HepG2 (cell line): ENCODE measurements at regions not wholly inside any gene's neighbourhood (a gene's known extent, or its start where the extent isn't known, plus 50 kb on each side); places are given as distances from the start of the nearest gene placed in this dataset.

Experiments
- ATAC-seq: fragments of 200-7000 bp; cut with Tn5 transposase; 3 replicates; pipeline ENCODE4 v1.9.1; 2020; ENCODE audit warnings: mild to moderate bottlenecking, moderate library complexity
- BruUV-seq: library from RNA; stranded (reverse); fragments of 400-500 nt; replicated peaks from 2 replicates; lab custom pipeline; 2021; lab: Mats Ljungman, UMichigan
- CTCF ChIA-PET: fragments of 300-600 bp; formaldehyde crosslinking; extraction: SDS; loops from one replicate; lab custom pipeline; 2021; ENCODE audit warnings: low total read pairs, inconsistent platforms, low intra/inter-chr PET ratio; lab: Yijun Ruan, JAX
- POLR2A ChIA-PET: fragments of 350-600 bp; sonication (Branson Sonifier 250); formaldehyde crosslinking; loops from one replicate; lab custom pipeline; 2020; ENCODE audit warnings: antibody characterized with exemption, inconsistent platforms; lab: Yijun Ruan, JAX
- DNase-seq: peaks from one replicate; pipeline ENCODE4 v3.0.0-alpha.2; 2015; ENCODE audit warnings: low spot score
- FAIRE-seq: peaks from 3 replicates; lab custom pipeline; 2011; peaks lifted over from hg19 to GRCh38; lab: Jason Lieb, UNC
- H2AFZ ChIP-seq: one replicate; pipeline ENCODE4 v1.6.1; 2011; ENCODE audit warnings: low read length, inconsistent platforms
- H3K27ac ChIP-seq: fragments of 300-600 bp; 3 replicates; pipeline ENCODE4 v1.8.0; 2011; ENCODE audit warnings: mixed run types, mild to moderate bottlenecking, mixed read lengths, low read length, inconsistent platforms; ENCODE audit not compliant: insufficient read depth; ENCODE audit errors: extremely low read length
- H3K27me3 ChIP-seq, 2 experiments: fragments of 200-600 bp in 1 of 2; 2 replicates in 1 of 2; 3 replicates in 1 of 2; pipeline versions ENCODE4 v1.6.0 to v1.8.0; 2011; ENCODE audit warnings: low read length in 2 of 2, mild to moderate bottlenecking in 2 of 2, moderate library complexity in 2 of 2, inconsistent platforms in 1 of 2; ENCODE audit not compliant: insufficient read depth in 2 of 2, control insufficient read depth in 1 of 2
- H3K36me3 ChIP-seq, 2 experiments: fragments of 200-600 bp in 1 of 2; replicated peaks in 1 of 2; 2 replicates in 1 of 2; 3 replicates in 1 of 2; pipeline versions ENCODE4 v1.5.1 to v1.8.0; 2011; ENCODE audit warnings: low read length in 2 of 2, inconsistent platforms in 1 of 2; ENCODE audit not compliant: insufficient read depth in 2 of 2, control insufficient read depth in 1 of 2
- H3K4me1 ChIP-seq: 2 replicates; pipeline ENCODE4 v1.5.1; 2012; ENCODE audit warnings: low read length, inconsistent platforms; ENCODE audit not compliant: insufficient read depth
- H3K4me2 ChIP-seq: 2 replicates; pipeline ENCODE4 v1.6.0; 2011; ENCODE audit warnings: low read depth, low read length, inconsistent platforms
- H3K4me3 ChIP-seq, 3 experiments: fragments of 200-600 bp in 1 of 3; sonication (generic), shearing (Covaris generic) in 1 of 3; replicated peaks in 1 of 3; 2 replicates each; pipeline ENCODE4 v1.5.1; 2011 to 2016; ENCODE audit warnings: low read length in 3 of 3, inconsistent platforms in 2 of 3, low read depth in 2 of 3, mild to moderate bottlenecking in 2 of 3, control low read depth in 1 of 3, mixed read lengths in 1 of 3; ENCODE audit not compliant: insufficient read depth in 1 of 3
- H3K79me2 ChIP-seq: one replicate; pipeline ENCODE4 v1.6.1; 2011; ENCODE audit warnings: low read length, inconsistent platforms; ENCODE audit not compliant: insufficient read depth
- H3K9ac ChIP-seq: 2 replicates; pipeline ENCODE4 v1.6.0; 2011; ENCODE audit warnings: mild to moderate bottlenecking, low read depth, low read length, inconsistent platforms; ENCODE audit not compliant: insufficient read depth
- H3K9me3 ChIP-seq: 2 replicates; pipeline ENCODE4 v1.5.1; 2012; ENCODE audit warnings: mild to moderate bottlenecking, low read length
- H4K20me1 ChIP-seq: 2 replicates; pipeline ENCODE4 v1.6.0; 2011; ENCODE audit warnings: inconsistent platforms, mild to moderate bottlenecking, low read length, moderate library complexity; ENCODE audit not compliant: insufficient read depth
- CCDC6 ChIP-seq: sonication (generic); formaldehyde crosslinking; IDR thresholded peaks from 2 replicates; pipeline ENCODE4 v1.8.1; 2022; ENCODE audit warnings: mild to moderate bottlenecking, missing genetic modification reagents, moderate library complexity
- CEBPB ChIP-seq: IDR thresholded peaks from 2 replicates; pipeline ENCODE4 v1.6.1; 2011; ENCODE audit warnings: low read depth, low read length, improper control_type of control experiment, borderline replicate concordance
- FOSL2 ChIP-seq: sonication (generic); formaldehyde crosslinking; IDR thresholded peaks from 2 replicates; pipeline ENCODE4 v1.4.0; 2020; ENCODE audit warnings: missing genetic modification reagents
- MAFK ChIP-seq, 2 experiments: IDR thresholded peaks in 1 of 2; conservative IDR thresholded peaks in 1 of 2; 2 replicates each; pipeline ENCODE4 v1.6.1; 2011; ENCODE audit warnings: improper control_type of control experiment in 2 of 2, low read length in 2 of 2
- NKX3-1 ChIP-seq: sonication (generic); formaldehyde crosslinking; IDR thresholded peaks from 2 replicates; pipeline ENCODE4 v1.5.0; 2020; ENCODE audit warnings: missing genetic modification reagents
- ZBTB39 ChIP-seq: sonication (generic); formaldehyde crosslinking; IDR thresholded peaks from 2 replicates; pipeline ENCODE4 v1.5.0; 2020; ENCODE audit warnings: missing genetic modification reagents
- ZNF644 ChIP-seq: IDR thresholded peaks from 2 replicates; pipeline ENCODE4 v1.6.1; 2016; ENCODE audit warnings: low read depth
- ZNF777 ChIP-seq: sonication (generic); formaldehyde crosslinking; IDR thresholded peaks from 2 replicates; pipeline ENCODE4 v1.4.0; 2020; ENCODE audit warnings: missing genetic modification reagents
- in situ Hi-C: cut with HindIII; loops from 2 replicates; pipeline ENCODE4 v1.10.0; 2017; ENCODE audit warnings: low pct_unique_long_range_greater_than_20kb; ENCODE audit not compliant: extremely low pct_ligation_motif_present
- intact Hi-C: fragments of 100-400 bp; cut with micrococcal nuclease; formaldehyde crosslinking; loops from one replicate; pipeline ENCODE4 v1.10.0; 2022; ENCODE audit not compliant: unreplicated experiment
- TF ChIP-seq, protein P1 (sequence below): sonication (generic); formaldehyde crosslinking; IDR thresholded peaks from 2 replicates; pipeline ENCODE4 v1.4.0; 2020; ENCODE audit warnings: mild to moderate bottlenecking, missing genetic modification reagents, borderline replicate concordance
- TF ChIP-seq, protein P2 (sequence below): IDR thresholded peaks from 2 replicates; pipeline ENCODE4 v1.4.0; 2020; ENCODE audit warnings: mild to moderate bottlenecking, missing genetic modification reagents
- TF ChIP-seq, protein P3 (sequence below): sonication (generic); formaldehyde crosslinking; IDR thresholded peaks from 2 replicates; pipeline ENCODE4 v1.4.0; 2020; ENCODE audit warnings: missing genetic modification reagents
- TF ChIP-seq, protein P4 (sequence below): sonication (generic); formaldehyde crosslinking; IDR thresholded peaks from 2 replicates; pipeline ENCODE4 v1.5.0; 2020; ENCODE audit warnings: missing genetic modification reagents

DNA sequence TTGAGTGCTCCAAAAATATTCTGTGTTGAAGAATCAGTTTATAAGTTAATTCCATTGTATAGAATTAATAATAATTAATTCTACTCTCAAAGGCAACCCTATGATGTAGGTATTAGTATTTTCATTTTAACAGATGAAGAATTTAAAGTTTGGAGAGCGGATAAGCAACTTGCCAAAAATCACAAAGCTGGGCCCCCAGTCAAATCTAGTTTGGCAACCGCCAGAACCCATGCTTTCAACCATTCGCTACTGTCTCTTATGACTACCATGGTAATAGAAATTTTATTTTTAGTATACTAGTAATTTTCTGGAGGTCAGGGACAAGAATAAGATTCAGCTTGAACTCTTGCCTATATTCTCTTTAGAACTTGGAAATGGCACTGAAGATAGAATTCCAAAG, 229.8 kb downstream of the IBTK start (continued):
- no peak for TF ChIP-seq ZBTB39 (CRISPR knock-in tag)
- TF ChIP-seq, protein P1, sequence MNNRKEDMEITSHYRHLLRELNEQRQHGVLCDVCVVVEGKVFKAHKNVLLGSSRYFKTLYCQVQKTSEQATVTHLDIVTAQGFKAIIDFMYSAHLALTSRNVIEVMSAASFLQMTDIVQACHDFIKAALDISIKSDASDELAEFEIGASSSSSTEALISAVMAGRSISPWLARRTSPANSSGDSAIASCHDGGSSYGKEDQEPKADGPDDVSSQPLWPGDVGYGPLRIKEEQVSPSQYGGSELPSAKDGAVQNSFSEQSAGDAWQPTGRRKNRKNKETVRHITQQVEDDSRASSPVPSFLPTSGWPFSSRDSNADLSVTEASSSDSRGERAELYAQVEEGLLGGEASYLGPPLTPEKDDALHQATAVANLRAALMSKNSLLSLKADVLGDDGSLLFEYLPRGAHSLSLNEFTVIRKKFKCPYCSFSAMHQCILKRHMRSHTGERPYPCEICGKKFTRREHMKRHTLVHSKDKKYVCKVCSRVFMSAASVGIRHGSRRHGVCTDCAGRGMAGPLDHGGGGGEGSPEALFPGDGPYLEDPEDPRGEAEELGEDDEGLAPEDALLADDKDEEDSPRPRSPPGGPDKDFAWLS, result no peak

- POLR2A ChIA-PET, result no interaction called here
- DNase-seq, result peak; percentile 79
- intact Hi-C loops, result no loop called here
- no peak overlapping the region for H3K9ac ChIP-seq
- no peaks in the 10 kb centered on the region for H3K27me3 ChIP-seq
- no peak overlapping the region for H3K4me3 ChIP-seq
- H4K20me1 ChIP-seq, result no peaks in the 10 kb centered on the region
- H2AFZ ChIP-seq, result no peak overlapping the region
- TF ChIP-seq CEBPB, result peak; percentile 22; the same call in 1 of the 2 replicates
- TF ChIP-seq, protein P2, sequence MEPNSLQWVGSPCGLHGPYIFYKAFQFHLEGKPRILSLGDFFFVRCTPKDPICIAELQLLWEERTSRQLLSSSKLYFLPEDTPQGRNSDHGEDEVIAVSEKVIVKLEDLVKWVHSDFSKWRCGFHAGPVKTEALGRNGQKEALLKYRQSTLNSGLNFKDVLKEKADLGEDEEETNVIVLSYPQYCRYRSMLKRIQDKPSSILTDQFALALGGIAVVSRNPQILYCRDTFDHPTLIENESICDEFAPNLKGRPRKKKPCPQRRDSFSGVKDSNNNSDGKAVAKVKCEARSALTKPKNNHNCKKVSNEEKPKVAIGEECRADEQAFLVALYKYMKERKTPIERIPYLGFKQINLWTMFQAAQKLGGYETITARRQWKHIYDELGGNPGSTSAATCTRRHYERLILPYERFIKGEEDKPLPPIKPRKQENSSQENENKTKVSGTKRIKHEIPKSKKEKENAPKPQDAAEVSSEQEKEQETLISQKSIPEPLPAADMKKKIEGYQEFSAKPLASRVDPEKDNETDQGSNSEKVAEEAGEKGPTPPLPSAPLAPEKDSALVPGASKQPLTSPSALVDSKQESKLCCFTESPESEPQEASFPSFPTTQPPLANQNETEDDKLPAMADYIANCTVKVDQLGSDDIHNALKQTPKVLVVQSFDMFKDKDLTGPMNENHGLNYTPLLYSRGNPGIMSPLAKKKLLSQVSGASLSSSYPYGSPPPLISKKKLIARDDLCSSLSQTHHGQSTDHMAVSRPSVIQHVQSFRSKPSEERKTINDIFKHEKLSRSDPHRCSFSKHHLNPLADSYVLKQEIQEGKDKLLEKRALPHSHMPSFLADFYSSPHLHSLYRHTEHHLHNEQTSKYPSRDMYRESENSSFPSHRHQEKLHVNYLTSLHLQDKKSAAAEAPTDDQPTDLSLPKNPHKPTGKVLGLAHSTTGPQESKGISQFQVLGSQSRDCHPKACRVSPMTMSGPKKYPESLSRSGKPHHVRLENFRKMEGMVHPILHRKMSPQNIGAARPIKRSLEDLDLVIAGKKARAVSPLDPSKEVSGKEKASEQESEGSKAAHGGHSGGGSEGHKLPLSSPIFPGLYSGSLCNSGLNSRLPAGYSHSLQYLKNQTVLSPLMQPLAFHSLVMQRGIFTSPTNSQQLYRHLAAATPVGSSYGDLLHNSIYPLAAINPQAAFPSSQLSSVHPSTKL (CRISPR knock-in tag), result peak; percentile 53
- TF ChIP-seq, protein P3, sequence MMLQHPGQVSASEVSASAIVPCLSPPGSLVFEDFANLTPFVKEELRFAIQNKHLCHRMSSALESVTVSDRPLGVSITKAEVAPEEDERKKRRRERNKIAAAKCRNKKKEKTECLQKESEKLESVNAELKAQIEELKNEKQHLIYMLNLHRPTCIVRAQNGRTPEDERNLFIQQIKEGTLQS (CRISPR knock-in tag), result peak; percentile 24; the same call in 1 of the 2 replicates
- TF ChIP-seq ZNF777 (CRISPR knock-in tag), result no peak
- TF ChIP-seq NKX3-1 (CRISPR knock-in tag), result no peak
- 0 out of 4 replicates have a peak, but pooled peaks of 1 of the 2 experiments have one; percentile 19 for TF ChIP-seq MAFK (conservative IDR thresholded peaks at IDR 0.05 in 1 of 2, IDR thresholded peaks at IDR 0.05 in 1 of 2; ENCODE audit: low read length in 2 of 2)
- TF ChIP-seq, protein P4, sequence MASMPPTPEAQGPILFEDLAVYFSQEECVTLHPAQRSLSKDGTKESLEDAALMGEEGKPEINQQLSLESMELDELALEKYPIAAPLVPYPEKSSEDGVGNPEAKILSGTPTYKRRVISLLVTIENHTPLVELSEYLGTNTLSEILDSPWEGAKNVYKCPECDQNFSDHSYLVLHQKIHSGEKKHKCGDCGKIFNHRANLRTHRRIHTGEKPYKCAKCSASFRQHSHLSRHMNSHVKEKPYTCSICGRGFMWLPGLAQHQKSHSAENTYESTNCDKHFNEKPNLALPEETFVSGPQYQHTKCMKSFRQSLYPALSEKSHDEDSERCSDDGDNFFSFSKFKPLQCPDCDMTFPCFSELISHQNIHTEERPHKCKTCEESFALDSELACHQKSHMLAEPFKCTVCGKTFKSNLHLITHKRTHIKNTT (CRISPR knock-in tag), result no peak
- TF ChIP-seq CCDC6 (CRISPR knock-in tag), result no peak
- peak; percentile 89 for TF ChIP-seq FOSL2
- 0 out of 2 replicates have a peak, but pooled peaks have one; percentile 40 for TF ChIP-seq ZNF644
- TF ChIP-seq, all 625 proteins: peak for 6
- H3K79me2 ChIP-seq, result no peaks in the 10 kb centered on the region
- H3K36me3 ChIP-seq, result no peaks in the 10 kb centered on the region
- no peaks in the 10 kb centered on the region for H3K9me3 ChIP-seq
- peak; percentile 94 for ATAC-seq
- BruUV-seq, result no TSS peak
- peaks cover 44% of the 10 kb centered on the region for H3K4me1 ChIP-seq
- peak overlapping the region; percentile 19 for H3K27ac ChIP-seq
- in situ Hi-C loops, result loop anchor here (25.0 kb wide), 1 partner anchor 780 kb away; no protein-coding TSS in a partner anchor
- CTCF ChIA-PET, result no interaction called here
- no peak for FAIRE-seq
- no peak overlapping the region for H3K4me2 ChIP-seq
Observed at GRCh38 chr6:82017288-82017687, 230.3 kb downstream of the IBTK start.
